CD8-positive, alpha-beta memory T cell (primary cell): ENCODE measurements at regions not wholly inside any gene's neighbourhood (a gene's known extent, or its start where the extent isn't known, plus 50 kb on each side); places are given as distances from the start of the nearest gene placed in this dataset.

ENCODE experiments used
- CTCF ChIA-PET: fragments of 350-600 bp; sonication (Branson Sonifier 250); formaldehyde crosslinking; loops from one replicate; lab custom pipeline; 2021; ENCODE audit warnings: antibody characterized with exemption; lab: Charles Lee
- POLR2A ChIA-PET: fragments of 350-600 bp; sonication (Branson Sonifier 250); formaldehyde crosslinking; loops from one replicate; lab custom pipeline; 2021; ENCODE audit warnings: antibody characterized with exemption; lab: Charles Lee
- DNase-seq, 5 donors: peaks; one replicate each; pipeline versions ENCODE4 v3.0.0 to v3.0.0-alpha.2; 2020 to 2022; ENCODE audit warnings: mixed read lengths in 1 of 5
- H3K27ac ChIP-seq: one replicate; pipeline ENCODE4 v1.7.0; 2013; ENCODE audit warnings: low read depth, mild to moderate bottlenecking, low read length, moderate library complexity
- H3K27me3 ChIP-seq: 2 replicates; pipeline ENCODE4 v1.7.0; 2013; ENCODE audit warnings: low read length, mild to moderate bottlenecking; ENCODE audit not compliant: insufficient read depth, poor library complexity, severe bottlenecking
- H3K36me3 ChIP-seq: 2 replicates; pipeline ENCODE4 v1.7.0; 2013; ENCODE audit warnings: mild to moderate bottlenecking, low read length, moderate library complexity; ENCODE audit not compliant: insufficient read depth
- H3K4me1 ChIP-seq: 2 replicates; pipeline ENCODE4 v1.7.0; 2013; ENCODE audit warnings: mild to moderate bottlenecking, low read length, moderate library complexity; ENCODE audit not compliant: insufficient read depth
- H3K4me3 ChIP-seq: 2 replicates; pipeline ENCODE4 v1.7.0; 2013; ENCODE audit warnings: mild to moderate bottlenecking, low read length
- H3K9me3 ChIP-seq: 2 replicates; pipeline ENCODE4 v1.7.0; 2013; ENCODE audit warnings: mild to moderate bottlenecking, low read length
- H3K27ac Mint-ChIP-seq, 8 donors: one replicate each; pipeline ENCODE4 v1.8.0; 2020 to 2021; ENCODE audit warnings: mixed read lengths in 8 of 8, mild to moderate bottlenecking in 6 of 8, inconsistent platforms in 3 of 8, moderate library complexity in 3 of 8
- H3K27me3 Mint-ChIP-seq, 2 donors: one replicate each; pipeline ENCODE4 v1.8.0; 2020 to 2021; ENCODE audit warnings: mixed read lengths in 2 of 2, mild to moderate bottlenecking in 1 of 2, moderate library complexity in 1 of 2
- H3K36me3 Mint-ChIP-seq, 3 donors: one replicate each; pipeline ENCODE4 v1.8.0; 2020 to 2021; ENCODE audit warnings: mixed read lengths in 3 of 3, inconsistent platforms in 1 of 3, mild to moderate bottlenecking in 1 of 3
- H3K4me1 Mint-ChIP-seq, 3 donors: one replicate each; pipeline ENCODE4 v1.8.0; 2020 to 2021; ENCODE audit warnings: mixed read lengths in 3 of 3, inconsistent platforms in 1 of 3, mild to moderate bottlenecking in 1 of 3
- H3K4me3 Mint-ChIP-seq, 7 donors: one replicate each; pipeline ENCODE4 v1.8.0; 2020 to 2021; ENCODE audit warnings: mixed read lengths in 7 of 7, mild to moderate bottlenecking in 6 of 7, moderate library complexity in 4 of 7, inconsistent platforms in 2 of 7
- H3K9me3 Mint-ChIP-seq, 5 donors: one replicate each; pipeline ENCODE4 v1.8.0; 2020 to 2022; ENCODE audit warnings: mixed read lengths in 5 of 5, mild to moderate bottlenecking in 3 of 5, moderate library complexity in 2 of 5, inconsistent platforms in 1 of 5

DNA sequence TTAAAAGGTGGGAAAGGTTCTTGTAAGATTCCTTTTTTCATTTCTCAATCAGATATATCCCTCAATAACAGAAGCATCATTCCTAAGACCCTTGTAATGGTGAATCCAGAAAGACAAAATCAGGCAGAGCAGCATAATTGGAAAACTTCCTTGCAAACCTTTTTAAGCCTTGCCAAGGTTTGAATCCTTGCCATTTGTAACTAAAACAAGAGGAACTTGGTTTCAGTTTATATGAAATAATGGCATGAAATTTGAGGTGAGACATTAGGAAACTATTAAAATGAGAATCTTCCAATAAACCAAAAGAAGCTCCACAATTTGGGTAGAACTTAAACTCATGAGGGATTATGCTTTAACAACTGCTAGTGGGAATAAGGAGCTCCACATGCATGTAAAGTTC is 384.7 kb upstream of the SMC2 start:
- POLR2A ChIA-PET = no interaction called here
- Mint-ChIP-seq H3K4me1 (no peaks in the 10 kb centered on the region), H3K27ac (no peak overlapping the region), H3K27me3 (no peaks in the 10 kb centered on the region), H3K4me3 (no peak overlapping the region), H3K36me3 (no peaks in the 10 kb centered on the region), H3K9me3 (peaks cover 0 to 22% (median 2%) of the 10 kb centered on the region in 5 donors)
- CTCF ChIA-PET = no interaction called here
- Histone ChIP-seq H3K4me1 (no peaks in the 10 kb centered on the region), H3K27ac (no peak overlapping the region), H3K9me3 (no peaks in the 10 kb centered on the region), H3K4me3 (no peak overlapping the region), H3K27me3 (no peaks in the 10 kb centered on the region), H3K36me3 (no peaks in the 10 kb centered on the region)
- DNase-seq = no peak

DNA sequence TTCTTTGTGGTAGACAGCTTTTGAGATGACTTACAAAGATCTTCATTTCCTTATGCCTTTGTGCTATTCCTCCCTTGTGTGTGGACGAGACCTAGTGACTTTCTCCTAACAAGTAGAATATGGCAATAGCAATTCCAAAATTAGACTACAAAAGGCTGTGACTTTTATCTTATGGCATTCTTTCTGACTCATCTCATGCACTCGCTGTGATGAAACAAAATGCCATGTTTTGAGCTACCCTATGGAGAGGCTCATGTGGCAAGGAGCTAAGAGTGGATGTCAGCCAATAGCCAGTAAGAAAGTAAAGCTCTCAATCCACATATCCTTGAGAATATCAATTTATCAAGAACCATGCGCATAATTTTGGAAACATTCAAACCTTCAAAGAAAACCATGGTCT is 380.5 kb upstream of the SMC2 start:
- H3K27me3 Mint-ChIP-seq = no peaks in the 10 kb centered on the region
- Histone ChIP-seq H3K4me1 (no peaks in the 10 kb centered on the region), H3K4me3 (no peak overlapping the region), H3K36me3 (no peaks in the 10 kb centered on the region), H3K27ac (no peak overlapping the region), H3K9me3 (no peaks in the 10 kb centered on the region), H3K27me3 (no peaks in the 10 kb centered on the region)
- H3K36me3 Mint-ChIP-seq = no peaks in the 10 kb centered on the region
- ChIA-PET CTCF (no interaction called here), POLR2A (no interaction called here)
- peaks cover 0 to 18% (median 4%) of the 10 kb centered on the region in 5 donors for H3K9me3 Mint-ChIP-seq
- H3K4me3 Mint-ChIP-seq = no peak overlapping the region
- no peak for DNase-seq
- no peaks in the 10 kb centered on the region for H3K4me1 Mint-ChIP-seq
- no peak overlapping the region for H3K27ac Mint-ChIP-seq

DNA sequence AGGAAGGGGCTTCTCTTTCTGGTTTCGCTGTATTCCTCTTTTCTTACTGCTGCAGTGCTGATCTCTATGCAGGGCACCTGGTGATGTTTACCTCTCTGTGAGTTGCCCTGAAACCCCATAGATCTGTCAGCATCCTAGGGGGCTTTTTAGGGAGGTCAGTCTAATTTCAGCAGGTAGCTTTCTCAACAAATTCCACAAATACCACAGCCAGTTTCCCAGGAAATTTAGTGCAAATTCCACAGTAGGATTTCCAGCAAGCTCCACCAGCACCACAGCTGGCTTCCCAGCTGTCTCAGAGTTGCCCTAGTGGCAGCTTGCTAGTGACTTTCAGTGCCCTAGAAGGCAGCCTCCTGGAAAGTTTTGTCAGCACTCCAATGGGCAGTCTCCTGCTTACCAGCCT is 379.1 kb upstream of the SMC2 start:
- POLR2A ChIA-PET = no interaction called here

DNA sequence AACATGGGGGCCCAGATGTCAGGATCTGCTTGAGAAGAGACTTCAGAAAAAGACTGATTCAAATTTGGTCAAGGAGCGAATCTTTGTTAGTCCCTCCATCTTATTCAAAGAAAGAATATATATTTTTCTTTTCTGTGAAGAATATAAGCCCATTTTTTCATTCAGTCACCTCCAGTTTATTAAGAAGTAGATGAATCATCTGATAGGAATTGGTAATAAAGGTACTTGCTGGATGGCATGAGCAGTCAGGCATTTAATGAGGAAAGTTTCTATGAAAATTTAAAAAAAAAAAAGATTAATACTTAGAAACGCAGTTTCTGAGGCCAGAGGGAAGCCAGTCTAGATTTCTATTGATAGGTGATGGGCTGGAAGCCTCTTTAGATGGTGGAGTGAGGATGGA is 373.1 kb upstream of the SMC2 start:
- Histone ChIP-seq H3K36me3 (no peaks in the 10 kb centered on the region), H3K27ac (no peak overlapping the region), H3K4me1 (no peaks in the 10 kb centered on the region), H3K27me3 (no peaks in the 10 kb centered on the region), H3K4me3 (no peak overlapping the region), H3K9me3 (no peaks in the 10 kb centered on the region)
- Mint-ChIP-seq H3K36me3 (no peaks in the 10 kb centered on the region), H3K4me1 (no peaks in the 10 kb centered on the region), H3K27ac (no peak overlapping the region), H3K4me3 (no peak overlapping the region), H3K9me3 (peaks cover 0 to 9% (median 3%) of the 10 kb centered on the region in 5 donors), H3K27me3 (no peaks in the 10 kb centered on the region)
- POLR2A ChIA-PET = no interaction called here
- CTCF ChIA-PET = no interaction called here
- no peak for DNase-seq

More for the DNA sequence above, 379.1 kb upstream of the SMC2 start:
- Mint-ChIP-seq H3K27me3 (no peaks in the 10 kb centered on the region), H3K4me3 (no peak overlapping the region), H3K36me3 (no peaks in the 10 kb centered on the region), H3K27ac (no peak overlapping the region), H3K4me1 (no peaks in the 10 kb centered on the region), H3K9me3 (peaks cover 0 to 14% (median 4%) of the 10 kb centered on the region in 5 donors)
- H3K4me1 ChIP-seq = no peaks in the 10 kb centered on the region
- H3K27ac ChIP-seq = no peak overlapping the region
- no peaks in the 10 kb centered on the region for H3K27me3 ChIP-seq
- H3K36me3 ChIP-seq = no peaks in the 10 kb centered on the region
- H3K9me3 ChIP-seq = no peaks in the 10 kb centered on the region
- no peak overlapping the region for H3K4me3 ChIP-seq
- no peak for DNase-seq
- CTCF ChIA-PET = no interaction called here

DNA sequence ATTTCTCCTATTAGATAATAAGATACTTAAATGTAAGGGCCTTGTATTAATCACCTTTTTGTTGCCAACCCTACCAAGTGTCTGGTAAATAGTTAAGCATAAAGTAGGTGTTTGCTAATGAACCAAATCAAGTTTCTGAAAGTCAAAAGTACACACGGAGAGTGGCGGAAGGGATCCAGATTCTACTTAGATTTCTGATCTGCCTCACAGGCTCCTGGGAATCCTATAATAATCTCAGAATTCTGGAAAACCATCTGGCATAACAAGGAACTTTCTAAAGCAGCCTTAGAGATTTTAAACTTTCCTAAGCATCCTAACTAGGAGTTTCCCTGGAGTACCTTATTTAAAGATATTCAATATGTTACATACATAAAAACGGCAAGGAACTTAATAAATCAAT is 363.2 kb upstream of the SMC2 start:
- Histone ChIP-seq H3K27me3 (no peaks in the 10 kb centered on the region), H3K36me3 (no peaks in the 10 kb centered on the region), H3K9me3 (no peaks in the 10 kb centered on the region), H3K4me1 (no peaks in the 10 kb centered on the region), H3K27ac (no peak overlapping the region), H3K4me3 (no peak overlapping the region)
- ChIA-PET POLR2A (no interaction called here), CTCF (no interaction called here)
- Mint-ChIP-seq H3K27me3 (no peaks in the 10 kb centered on the region), H3K36me3 (no peaks in the 10 kb centered on the region), H3K4me1 (no peaks in the 10 kb centered on the region), H3K27ac (no peak overlapping the region), H3K9me3 (peaks cover 0 to 3% (median 0%) of the 10 kb centered on the region in 5 donors), H3K4me3 (no peak overlapping the region)
- DNase-seq = no peak

DNA sequence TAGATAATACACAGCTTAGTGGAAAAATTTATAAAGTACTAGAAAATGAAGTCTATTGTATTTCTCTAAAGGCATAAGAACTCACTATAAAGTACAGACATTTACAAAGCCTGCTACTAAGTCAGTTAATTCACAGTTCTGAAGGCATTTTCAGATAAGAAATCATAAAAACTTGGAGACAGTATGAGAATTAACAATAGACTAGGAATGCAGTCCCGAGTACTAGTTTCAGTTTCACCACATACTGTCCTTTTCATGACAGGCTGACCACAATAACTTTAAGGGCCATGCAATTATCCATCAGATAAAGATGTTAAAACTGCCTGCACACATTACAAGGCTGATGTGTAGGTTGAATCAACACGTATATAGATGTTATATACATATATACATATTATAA is 362.6 kb upstream of the SMC2 start:
- POLR2A ChIA-PET = no interaction called here
- Mint-ChIP-seq H3K4me3 (no peak overlapping the region), H3K4me1 (no peaks in the 10 kb centered on the region)

DNA sequence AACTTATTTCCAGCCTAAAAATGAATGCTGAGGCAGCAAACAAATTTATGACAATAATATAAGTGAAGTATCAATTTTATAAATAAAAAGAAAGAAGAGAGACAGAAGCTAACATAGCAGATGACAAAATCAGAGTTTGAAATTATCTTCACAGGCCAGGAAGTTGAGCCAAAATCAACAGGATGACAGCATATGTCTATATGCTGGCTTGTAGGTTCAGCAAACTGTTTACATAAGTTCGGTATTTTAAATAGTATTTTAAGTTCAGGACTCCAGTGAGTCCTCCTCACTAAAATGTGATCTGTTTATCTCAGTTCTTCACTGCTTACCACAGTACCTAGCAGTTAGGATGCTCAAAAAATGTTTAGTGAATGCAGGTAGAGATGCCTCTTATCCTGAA is 359.6 kb upstream of the SMC2 start:
- H3K4me1 Mint-ChIP-seq = no peaks in the 10 kb centered on the region
- Histone ChIP-seq H3K4me1 (no peaks in the 10 kb centered on the region), H3K27me3 (no peaks in the 10 kb centered on the region), H3K9me3 (no peaks in the 10 kb centered on the region), H3K4me3 (no peak overlapping the region), H3K36me3 (no peaks in the 10 kb centered on the region), H3K27ac (no peak overlapping the region)
- ChIA-PET POLR2A (no interaction called here), CTCF (no interaction called here)
- H3K9me3 Mint-ChIP-seq = peaks cover 0 to 3% (median 0%) of the 10 kb centered on the region in 5 donors
- no peak overlapping the region for H3K27ac Mint-ChIP-seq
- no peaks in the 10 kb centered on the region for H3K36me3 Mint-ChIP-seq
- no peak for DNase-seq
- no peak overlapping the region for H3K4me3 Mint-ChIP-seq
- no peaks in the 10 kb centered on the region for H3K27me3 Mint-ChIP-seq

More for the DNA sequence above, 362.6 kb upstream of the SMC2 start:
- no peak overlapping the region for H3K27ac Mint-ChIP-seq
- no peak for DNase-seq
- no peaks in the 10 kb centered on the region for H3K4me1 ChIP-seq
- H3K27me3 ChIP-seq = no peaks in the 10 kb centered on the region
- CTCF ChIA-PET = no interaction called here
- H3K9me3 Mint-ChIP-seq = peaks cover 0 to 3% (median 0%) of the 10 kb centered on the region in 5 donors
- no peaks in the 10 kb centered on the region for H3K36me3 ChIP-seq
- H3K4me3 ChIP-seq = no peak overlapping the region
- H3K9me3 ChIP-seq = no peaks in the 10 kb centered on the region
- H3K27ac ChIP-seq = no peak overlapping the region
- no peaks in the 10 kb centered on the region for H3K36me3 Mint-ChIP-seq
- no peaks in the 10 kb centered on the region for H3K27me3 Mint-ChIP-seq

DNA sequence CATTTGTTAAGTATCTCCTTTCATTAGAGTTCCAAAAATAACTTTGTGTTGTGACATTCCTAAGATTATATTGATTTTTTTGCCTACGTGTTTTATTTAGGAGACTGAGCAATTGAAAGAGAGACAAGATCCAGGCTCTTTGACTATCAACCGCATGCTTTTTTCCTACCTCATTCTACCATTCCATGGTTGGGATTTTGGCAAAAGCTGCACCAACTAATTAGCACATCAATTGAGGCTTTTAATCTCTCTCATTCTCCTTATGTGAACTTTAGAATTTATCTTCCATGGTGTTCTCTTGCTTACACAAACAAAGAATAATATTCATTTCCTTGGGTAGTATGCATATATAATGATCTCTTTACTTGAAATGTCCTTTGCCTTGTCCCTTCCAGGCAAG is 338.7 kb upstream of the SMC2 start:
- H3K36me3 Mint-ChIP-seq = peaks cover 0 to 2% (median 0%) of the 10 kb centered on the region in 3 donors
- H3K27ac ChIP-seq = no peak overlapping the region
- H3K4me3 Mint-ChIP-seq = no peak overlapping the region
- H3K4me1 Mint-ChIP-seq = no peaks in the 10 kb centered on the region
- peaks cover 0 to 7% (median 0%) of the 10 kb centered on the region in 5 donors for H3K9me3 Mint-ChIP-seq
- H3K4me3 ChIP-seq = no peak overlapping the region
- ChIA-PET CTCF (no interaction called here), POLR2A (no interaction called here)
- H3K27me3 ChIP-seq = no peaks in the 10 kb centered on the region
- H3K9me3 ChIP-seq = no peaks in the 10 kb centered on the region
- no peaks in the 10 kb centered on the region for H3K36me3 ChIP-seq
- H3K4me1 ChIP-seq = no peaks in the 10 kb centered on the region
- H3K27ac Mint-ChIP-seq = no peak overlapping the region
- DNase-seq = no peak
- no peaks in the 10 kb centered on the region for H3K27me3 Mint-ChIP-seq

DNA sequence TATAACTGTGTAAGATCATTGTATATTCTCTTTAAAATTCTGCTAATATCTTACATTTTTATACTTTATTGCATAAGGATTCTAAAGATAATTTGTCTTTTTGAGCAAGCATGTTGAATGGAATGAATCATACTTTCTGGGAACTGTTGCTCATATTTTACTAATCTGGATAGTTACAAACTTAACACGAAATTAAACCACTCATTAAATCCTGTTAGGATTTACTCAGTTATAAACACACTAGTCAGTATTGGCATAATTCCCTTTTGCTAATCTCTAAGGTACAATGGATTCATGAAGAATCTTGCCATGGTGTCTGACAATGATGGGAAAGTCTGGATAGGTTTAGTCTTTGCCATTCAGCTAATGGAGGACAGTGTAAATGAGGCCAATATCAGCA is 338.1 kb upstream of the SMC2 start:
- H3K36me3 Mint-ChIP-seq = peaks cover 0 to 2% (median 0%) of the 10 kb centered on the region in 3 donors
- Histone ChIP-seq H3K9me3 (no peaks in the 10 kb centered on the region), H3K4me1 (no peaks in the 10 kb centered on the region), H3K36me3 (no peaks in the 10 kb centered on the region), H3K4me3 (no peak overlapping the region), H3K27ac (no peak overlapping the region), H3K27me3 (no peaks in the 10 kb centered on the region)
- ChIA-PET CTCF (no interaction called here), POLR2A (no interaction called here)
- no peaks in the 10 kb centered on the region for H3K4me1 Mint-ChIP-seq
- DNase-seq = no peak
- no peaks in the 10 kb centered on the region for H3K27me3 Mint-ChIP-seq
- no peak overlapping the region for H3K4me3 Mint-ChIP-seq
- H3K27ac Mint-ChIP-seq = no peak overlapping the region
- peaks cover 0 to 7% (median 0%) of the 10 kb centered on the region in 5 donors for H3K9me3 Mint-ChIP-seq
